ENCODE measurements at regions not wholly inside any gene's neighbourhood (a gene's known extent, or its start where the extent isn't known, plus 50 kb on each side); places are given as distances from the start of the nearest gene placed in this dataset.

GRCh38 chr16:86971251-86971650 lies 345.9 kb downstream of the C16orf95 start:
- no peak for TF ChIP-seq CTCF (IDR thresholded peaks at IDR 0.05)
- no peaks in the 10 kb centered on the region for H3K79me2 ChIP-seq
- H3K9me3 ChIP-seq (ENCODE audit: control insufficient read depth, low read length) = no peaks in the 10 kb centered on the region
- H3K27me3 ChIP-seq (ENCODE audit: control insufficient read depth, insufficient read depth, low read length) = no peaks in the 10 kb centered on the region
- H3K4me2 ChIP-seq (ENCODE audit: low read length) = no peak overlapping the region
- no peak overlapping the region for H3K4me3 ChIP-seq (ENCODE audit: low read depth, low read length)
- H3K9ac ChIP-seq = no peak overlapping the region
- no peaks in the 10 kb centered on the region for H3K4me1 ChIP-seq
- no peak overlapping the region for H3K27ac ChIP-seq
- H2AFZ ChIP-seq = no peak overlapping the region
- no peaks in the 10 kb centered on the region for H3K36me3 ChIP-seq (ENCODE audit: control insufficient read depth, insufficient read depth, low read length)

DNA sequence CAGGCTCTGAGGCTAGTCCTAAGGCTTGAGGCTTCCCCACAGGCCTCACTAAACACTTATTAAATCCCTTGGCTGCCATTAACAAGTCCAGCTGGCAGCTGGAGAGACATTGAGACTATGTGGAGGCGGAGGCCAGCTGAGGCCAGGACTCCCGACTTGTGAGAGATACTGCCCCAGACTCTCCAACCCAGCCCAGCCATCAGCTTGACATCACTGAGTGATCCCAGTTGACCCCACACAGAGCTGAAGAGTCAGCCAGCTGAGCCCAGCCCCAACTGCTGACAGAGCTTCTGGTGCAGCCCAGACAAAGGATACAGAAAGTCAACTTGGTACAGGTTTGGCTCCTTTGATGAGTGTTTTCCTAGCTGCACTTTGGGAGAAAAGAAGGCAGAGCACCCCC lies 343.1 kb downstream of the C16orf95 start:
- no peaks in the 10 kb centered on the region for H3K36me3 ChIP-seq (ENCODE audit: control insufficient read depth, insufficient read depth, low read length)
- no peaks in the 10 kb centered on the region for H3K27me3 ChIP-seq (ENCODE audit: control insufficient read depth, insufficient read depth, low read length)

GRCh38 chr16:86975445-86975844 lies 341.7 kb downstream of the C16orf95 start:
- H3K27me3 ChIP-seq (ENCODE audit: control insufficient read depth, insufficient read depth, low read length) = no peaks in the 10 kb centered on the region
- H3K4me2 ChIP-seq (ENCODE audit: low read length) = no peak overlapping the region
- no peaks in the 10 kb centered on the region for H3K36me3 ChIP-seq (ENCODE audit: control insufficient read depth, insufficient read depth, low read length)
- no peak overlapping the region for H3K27ac ChIP-seq
- no peak overlapping the region for H2AFZ ChIP-seq
- no peaks in the 10 kb centered on the region for H3K4me1 ChIP-seq
- no peak for TF ChIP-seq CTCF (IDR thresholded peaks at IDR 0.05)
- no peaks in the 10 kb centered on the region for H3K9me3 ChIP-seq (ENCODE audit: control insufficient read depth, low read length)
- no peaks in the 10 kb centered on the region for H3K79me2 ChIP-seq
- no peak overlapping the region for H3K9ac ChIP-seq
- no peak overlapping the region for H3K4me3 ChIP-seq (ENCODE audit: low read depth, low read length)

More for the DNA sequence above, 343.1 kb downstream of the C16orf95 start:
- Histone ChIP-seq H3K4me1 (no peaks in the 10 kb centered on the region), H3K4me3 (ENCODE audit: low read depth, low read length) (no peak overlapping the region), H3K27ac (no peak overlapping the region), H3K79me2 (no peaks in the 10 kb centered on the region), H3K4me2 (ENCODE audit: low read length) (no peak overlapping the region), H2AFZ (no peak overlapping the region), H3K9me3 (ENCODE audit: control insufficient read depth, low read length) (no peaks in the 10 kb centered on the region), H3K9ac (no peak overlapping the region)
- TF ChIP-seq CTCF (IDR thresholded peaks at IDR 0.05) = no peak

- Histone ChIP-seq H2AFZ (no peak overlapping the region), H3K9me3 (ENCODE audit: control insufficient read depth, low read length) (no peaks in the 10 kb centered on the region), H3K9ac (no peak overlapping the region), H3K27me3 (ENCODE audit: control insufficient read depth, insufficient read depth, low read length) (no peaks in the 10 kb centered on the region), H3K79me2 (no peaks in the 10 kb centered on the region), H3K4me3 (ENCODE audit: low read depth, low read length) (no peak overlapping the region), H3K36me3 (ENCODE audit: control insufficient read depth, insufficient read depth, low read length) (no peaks in the 10 kb centered on the region), H3K27ac (no peak overlapping the region), H3K4me2 (ENCODE audit: low read length) (no peak overlapping the region), H3K4me1 (no peaks in the 10 kb centered on the region)
- no peak for TF ChIP-seq CTCF (IDR thresholded peaks at IDR 0.05)
Measured at GRCh38 chr16:86977076-86977676, 340.0 kb downstream of the C16orf95 start.

DNA sequence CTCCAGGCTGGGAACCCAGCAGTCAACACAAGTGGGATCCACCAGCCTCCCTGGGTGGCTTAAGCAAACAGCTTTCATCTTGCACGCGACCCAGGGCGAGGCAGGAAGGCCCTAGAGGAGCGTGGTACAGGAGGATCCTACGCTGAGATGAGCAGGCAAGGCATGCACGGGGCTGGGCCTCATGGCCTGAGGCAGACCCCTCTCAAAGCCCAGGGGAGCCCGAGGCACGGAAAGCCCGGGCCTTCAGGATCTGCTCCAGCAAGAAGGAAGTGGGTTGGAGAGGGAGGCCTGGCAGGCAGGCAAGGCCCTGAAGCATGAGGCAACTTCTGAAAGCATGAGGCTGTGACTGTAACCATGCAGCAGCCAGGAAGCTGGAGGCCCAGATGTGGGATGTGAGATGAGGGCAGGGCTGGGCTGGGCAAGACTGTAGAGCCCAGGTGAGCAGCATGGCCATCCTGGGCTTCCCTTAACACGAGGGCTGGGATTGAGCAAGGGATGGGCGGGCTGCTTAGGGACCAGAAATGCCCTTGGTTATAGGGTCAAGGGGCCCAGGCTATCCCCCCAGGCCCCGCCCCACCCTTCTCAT lies 338.7 kb downstream of the C16orf95 start:
- H3K79me2 ChIP-seq = no peaks in the 10 kb centered on the region
- H3K9ac ChIP-seq = no peak overlapping the region
- H3K4me3 ChIP-seq (ENCODE audit: low read depth, low read length) = no peak overlapping the region
- H3K27ac ChIP-seq = no peak overlapping the region
- no peaks in the 10 kb centered on the region for H3K9me3 ChIP-seq (ENCODE audit: control insufficient read depth, low read length)
- H3K4me2 ChIP-seq (ENCODE audit: low read length) = no peak overlapping the region
- TF ChIP-seq CTCF (IDR thresholded peaks at IDR 0.05) = no peak
- no peaks in the 10 kb centered on the region for H3K36me3 ChIP-seq (ENCODE audit: control insufficient read depth, insufficient read depth, low read length)
- H3K4me1 ChIP-seq = no peaks in the 10 kb centered on the region
- H2AFZ ChIP-seq = no peak overlapping the region
- H3K27me3 ChIP-seq (ENCODE audit: control insufficient read depth, insufficient read depth, low read length) = no peaks in the 10 kb centered on the region
